ENCODE measurements at regions not wholly inside any gene's neighbourhood (a gene's known extent, or its start where the extent isn't known, plus 50 kb on each side); places are given as distances from the start of the nearest gene placed in this dataset.
"Not testable (repeated sequence)": the region's sequence is repeated elsewhere in the genome, so short reads cannot be mapped to it uniquely, and the experiment has no call there.

DNA sequence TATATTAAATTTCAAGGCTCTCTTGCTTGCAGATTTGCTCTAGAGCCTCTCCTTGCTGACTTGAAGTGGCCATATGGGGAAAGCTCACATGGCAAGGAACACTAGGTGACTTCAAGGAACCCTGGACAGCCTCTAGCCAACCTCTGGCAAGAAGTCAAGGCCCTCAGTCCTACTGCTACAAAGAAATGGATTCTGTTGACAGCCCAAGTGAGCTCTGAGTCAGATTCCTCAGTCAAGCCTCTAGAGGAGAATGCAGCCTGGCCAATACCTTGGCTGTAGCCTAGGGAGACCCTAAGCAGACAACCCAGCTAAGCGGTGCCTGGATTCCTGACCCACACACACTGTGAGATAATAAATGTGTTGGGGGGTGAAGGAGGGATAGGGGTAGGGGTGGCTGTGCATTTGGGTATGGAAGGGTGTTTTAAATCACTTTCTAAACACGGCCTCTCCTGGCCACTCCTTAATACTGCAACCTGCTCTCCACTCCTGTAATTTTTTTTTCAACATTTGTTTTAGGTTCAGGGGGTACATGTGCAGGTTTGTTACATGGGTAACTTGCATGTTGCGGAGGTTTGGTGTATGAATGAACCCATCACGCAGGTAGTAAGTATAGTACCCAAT, 125.3 kb upstream of the NBPF26 start:
- in situ Hi-C loops (cut with HindIII; ENCODE audit: low pct_unique_long_range_greater_than_20kb, low sequenced_read_pairs); DNase-seq (ENCODE audit: low read depth in 1 of 2, low spot score in 1 of 2): not testable (repeated sequence)

DNA sequence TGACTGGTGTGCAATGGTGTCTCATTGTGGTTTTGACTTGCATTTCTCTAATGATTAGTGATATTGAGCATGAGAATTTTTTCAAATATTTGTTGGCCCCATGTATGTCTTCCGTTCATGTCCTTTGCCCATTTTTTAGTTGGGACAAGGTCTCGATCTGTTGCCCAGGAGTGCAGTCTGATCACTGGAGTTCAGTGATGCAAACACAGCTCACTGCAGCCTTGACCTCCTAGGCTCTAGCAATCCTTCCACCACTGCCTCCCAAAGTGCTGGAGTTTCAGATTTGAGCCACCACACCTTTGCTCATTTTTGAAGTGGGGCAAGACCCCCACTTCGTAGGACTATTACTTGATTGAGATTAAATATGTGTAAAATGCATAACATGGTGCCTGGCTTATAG, 124.2 kb upstream of the NBPF26 start:
- in situ Hi-C loops (cut with HindIII; ENCODE audit: low pct_unique_long_range_greater_than_20kb, low sequenced_read_pairs); DNase-seq (ENCODE audit: low read depth in 1 of 2, low spot score in 1 of 2): not testable (repeated sequence)

DNA sequence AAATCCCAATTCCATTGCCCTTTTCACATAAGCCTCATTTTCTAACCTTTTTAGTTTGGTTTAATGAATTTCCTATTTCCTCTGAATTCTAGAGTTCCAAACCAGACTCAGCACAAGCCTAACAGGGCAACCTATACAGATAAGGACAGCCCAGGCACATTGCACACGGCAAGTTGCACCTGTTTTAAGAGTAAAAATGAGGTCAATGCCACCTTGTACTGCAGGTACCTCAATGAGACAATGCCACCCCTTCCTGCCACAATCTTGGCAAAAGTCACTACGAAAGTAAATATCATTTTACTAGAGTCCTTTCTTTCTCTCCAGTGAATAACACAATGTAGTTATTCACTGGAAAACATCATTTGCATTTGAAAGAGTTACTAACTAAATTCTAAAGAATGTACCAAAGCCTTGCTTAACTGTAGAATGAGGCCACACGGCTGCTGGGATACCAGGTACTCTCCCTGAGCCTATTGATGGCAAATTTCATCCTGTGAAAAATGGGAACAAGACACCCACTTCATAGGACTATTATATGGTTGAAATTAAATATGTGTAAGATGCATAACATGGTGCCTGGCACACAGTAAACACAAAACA, 123.2 kb upstream of the NBPF26 start:
- DNase-seq (ENCODE audit: low read depth in 1 of 2, low spot score in 1 of 2); in situ Hi-C loops (cut with HindIII; ENCODE audit: low pct_unique_long_range_greater_than_20kb, low sequenced_read_pairs): not testable (repeated sequence)

DNA sequence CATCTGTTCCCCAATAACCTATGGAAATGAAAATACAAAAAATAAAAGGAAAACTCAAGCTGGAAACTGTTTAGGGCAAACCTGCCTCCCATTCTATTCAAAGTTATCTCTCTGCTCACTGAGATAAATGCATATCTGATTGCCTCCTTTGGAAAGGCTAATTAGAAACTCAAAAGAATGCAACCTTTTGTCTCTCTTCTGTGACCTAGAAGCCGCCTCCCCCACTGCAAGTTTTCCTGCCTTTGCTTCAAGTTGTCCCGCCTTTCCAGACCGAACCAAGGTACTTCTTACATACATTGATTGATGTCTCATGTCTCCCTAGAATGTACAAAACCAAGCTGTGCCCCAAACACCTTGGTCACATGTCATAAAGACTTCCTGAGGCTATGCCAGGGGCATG, 115.9 kb upstream of the NBPF26 start:
- in situ Hi-C loops (cut with HindIII; ENCODE audit: low pct_unique_long_range_greater_than_20kb, low sequenced_read_pairs); DNase-seq (ENCODE audit: low read depth in 1 of 2, low spot score in 1 of 2): not testable (repeated sequence)

DNA sequence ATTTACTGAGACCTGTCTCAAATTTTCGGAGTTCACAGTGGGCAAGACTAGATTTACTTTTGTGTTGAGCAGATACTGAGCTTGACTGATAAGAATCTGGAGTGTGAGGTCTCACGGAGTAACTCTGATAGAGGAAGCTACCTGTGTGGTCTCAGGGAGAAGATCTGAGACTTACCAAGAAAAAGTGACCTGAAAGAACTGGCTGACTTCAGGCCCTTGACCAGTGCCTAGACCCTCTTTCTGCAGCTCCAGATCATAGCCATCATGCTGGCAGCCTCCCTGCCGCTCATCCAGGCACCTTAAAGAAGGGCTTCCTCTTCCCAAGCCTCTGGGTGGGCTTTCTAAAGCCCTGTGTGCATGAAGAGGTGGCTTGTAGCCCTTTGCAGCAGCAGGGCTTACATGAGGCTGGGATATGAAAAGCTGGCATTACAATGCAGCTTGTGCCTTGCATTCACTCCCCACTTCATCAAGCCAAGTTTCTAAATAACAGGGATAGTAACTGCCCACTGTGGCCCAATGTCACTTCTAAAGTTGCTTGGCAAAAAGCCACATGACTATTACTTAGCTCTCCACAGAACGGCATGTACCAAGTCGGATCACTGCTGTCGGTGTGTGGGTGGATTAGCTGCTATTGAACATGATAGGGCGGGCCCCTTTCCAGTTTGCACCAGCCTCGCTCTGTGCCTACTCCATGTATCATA, 115.3 kb upstream of the NBPF26 start:
- in situ Hi-C loops (cut with HindIII; ENCODE audit: low pct_unique_long_range_greater_than_20kb, low sequenced_read_pairs); DNase-seq (ENCODE audit: low read depth in 1 of 2, low spot score in 1 of 2): not testable (repeated sequence)

DNA sequence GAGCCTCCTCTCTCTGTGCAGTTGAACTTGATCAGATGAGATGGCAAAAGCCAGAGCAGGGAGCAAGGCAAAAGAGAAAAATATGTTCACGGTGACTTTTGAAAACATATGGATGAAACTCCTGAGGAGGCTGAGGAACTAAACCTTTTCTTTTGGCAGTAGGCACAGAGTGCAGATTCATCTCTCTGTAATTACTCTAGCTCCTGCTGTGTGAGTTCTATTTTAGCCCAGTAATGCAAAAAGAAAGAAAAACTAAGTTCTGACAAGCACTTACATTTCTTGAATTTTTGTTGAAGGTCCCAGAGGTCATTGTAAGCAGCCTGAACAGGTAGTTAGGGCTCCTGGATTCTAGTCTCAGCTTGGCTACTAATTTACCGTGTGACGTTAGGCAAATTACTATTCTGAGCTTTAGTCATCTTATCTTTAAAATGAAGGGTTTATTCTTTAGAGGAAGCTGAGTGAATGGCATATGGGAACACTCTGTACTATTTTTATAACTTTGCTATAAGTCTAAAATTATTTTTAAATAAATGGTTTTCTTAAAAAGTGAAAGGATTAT, 114.7 kb upstream of the NBPF26 start:
- in situ Hi-C loops (cut with HindIII; ENCODE audit: low pct_unique_long_range_greater_than_20kb, low sequenced_read_pairs); DNase-seq (ENCODE audit: low read depth in 1 of 2, low spot score in 1 of 2): not testable (repeated sequence)

DNA sequence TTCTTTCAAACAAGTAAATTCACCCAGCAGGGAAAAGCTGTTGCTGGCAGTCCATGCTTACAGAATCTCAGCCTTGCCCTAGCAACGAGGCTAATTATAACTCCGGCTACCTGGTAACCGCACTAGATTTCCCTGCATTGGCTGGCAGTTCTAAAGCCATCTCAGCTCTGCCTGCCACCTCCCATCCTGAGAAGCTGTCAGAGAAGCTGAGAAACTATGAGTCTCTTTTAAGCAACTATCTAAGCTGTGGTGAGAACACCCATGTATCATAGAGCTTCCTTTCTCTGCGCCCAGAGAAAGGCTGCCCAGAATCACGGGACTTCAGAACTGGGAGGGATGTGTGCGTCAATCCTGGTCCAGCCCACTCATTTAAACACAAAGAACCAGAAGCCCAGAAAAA, 113.9 kb upstream of the NBPF26 start:
- DNase-seq (ENCODE audit: low read depth in 1 of 2, low spot score in 1 of 2); in situ Hi-C loops (cut with HindIII; ENCODE audit: low pct_unique_long_range_greater_than_20kb, low sequenced_read_pairs): not testable (repeated sequence)

DNA sequence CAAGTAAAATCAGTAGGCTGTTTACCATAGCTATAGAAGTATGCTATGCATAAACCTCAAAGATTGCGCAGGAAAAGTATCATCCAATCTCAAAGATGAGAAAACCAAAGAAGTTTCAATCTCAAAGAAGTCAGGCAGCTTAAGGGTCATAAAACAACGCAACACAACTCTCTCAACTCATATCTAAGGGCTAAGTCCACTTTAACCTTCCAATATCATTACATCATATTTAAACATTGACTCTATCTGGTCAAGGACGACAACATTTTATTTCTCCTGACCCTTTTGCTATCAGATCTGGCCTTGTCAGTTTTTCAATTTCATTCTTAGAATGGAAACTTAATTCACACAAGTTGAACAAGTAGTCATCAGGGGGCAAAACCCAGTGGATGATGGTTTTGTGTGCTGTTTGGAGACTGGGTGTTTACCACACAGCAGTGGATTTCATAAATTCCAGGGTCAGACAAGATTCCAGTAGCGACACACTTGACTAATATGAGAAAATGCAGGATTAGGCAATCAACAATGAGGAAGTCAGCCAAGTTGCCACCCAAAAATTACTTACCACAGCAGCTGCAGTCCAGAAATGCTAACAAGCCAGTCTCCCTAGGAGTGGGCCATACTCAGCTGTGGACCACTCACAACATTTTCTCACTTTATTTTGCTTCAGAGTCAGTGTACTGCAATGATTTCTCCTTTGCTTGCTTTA, 108.7 kb upstream of the NBPF26 start:
- in situ Hi-C loops (cut with HindIII; ENCODE audit: low pct_unique_long_range_greater_than_20kb, low sequenced_read_pairs); DNase-seq (ENCODE audit: low read depth in 1 of 2, low spot score in 1 of 2): not testable (repeated sequence)

DNA sequence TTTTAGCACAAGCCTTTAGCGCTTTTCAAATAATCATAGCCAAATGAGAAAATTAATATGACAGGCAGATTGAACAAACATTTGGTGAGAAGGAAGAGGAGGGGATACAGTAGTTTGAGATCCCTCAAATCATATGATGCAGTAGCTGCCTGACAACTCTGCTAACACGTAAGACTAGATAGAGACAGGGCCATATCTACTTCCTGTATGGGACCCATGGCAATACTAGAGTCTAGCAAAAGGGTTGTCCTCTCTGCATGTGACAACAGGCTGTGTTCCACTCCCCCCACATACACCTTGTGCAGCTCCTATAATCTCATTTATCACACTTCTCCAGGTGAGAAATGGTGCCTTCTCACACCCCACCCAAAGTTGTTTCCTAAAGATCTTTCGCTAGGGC, 106.3 kb upstream of the NBPF26 start:
- in situ Hi-C loops (cut with HindIII; ENCODE audit: low pct_unique_long_range_greater_than_20kb, low sequenced_read_pairs); DNase-seq (ENCODE audit: low read depth in 1 of 2, low spot score in 1 of 2): not testable (repeated sequence)

DNA sequence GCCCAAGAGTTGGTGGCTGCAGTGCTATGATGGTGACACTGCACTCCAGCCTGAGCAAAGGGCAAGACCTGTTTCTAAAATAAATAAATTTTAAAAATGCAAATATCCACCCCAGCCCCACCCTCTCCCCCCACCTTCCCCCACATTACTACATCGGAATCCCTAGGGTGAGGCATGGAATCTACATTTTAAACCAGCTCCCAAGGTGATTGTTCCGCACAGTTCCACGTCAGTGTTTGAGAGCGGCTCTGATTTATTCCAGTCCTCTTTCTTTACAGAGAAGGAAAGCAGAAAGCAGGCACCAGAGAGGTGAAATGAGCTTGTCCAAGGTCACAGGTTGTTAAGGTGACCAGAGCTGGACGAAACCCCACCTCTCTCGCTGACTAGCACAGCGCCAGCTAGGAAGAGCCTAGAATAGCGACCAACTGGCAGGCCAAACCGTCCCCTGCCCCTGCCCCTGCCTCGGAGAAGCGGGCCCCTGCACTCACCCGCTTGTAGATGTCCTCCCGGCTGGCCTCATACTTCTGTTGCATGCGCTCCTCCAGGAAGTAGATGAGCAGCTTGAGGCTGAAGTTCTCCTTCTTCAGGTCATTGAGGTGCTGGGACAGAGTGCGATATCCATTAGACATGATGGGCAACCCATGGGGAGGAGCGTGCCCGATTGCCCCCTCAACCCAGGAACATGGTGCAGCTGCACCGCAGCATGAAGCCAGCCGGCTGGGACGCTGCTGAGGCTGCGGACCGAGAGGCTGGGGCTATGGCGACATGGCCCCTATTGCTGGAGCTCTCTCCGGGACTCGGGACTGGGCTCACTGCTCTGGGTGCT, 103.7 kb upstream of the NBPF26 start:
- DNase-seq (ENCODE audit: low read depth in 1 of 2, low spot score in 1 of 2); in situ Hi-C loops (cut with HindIII; ENCODE audit: low pct_unique_long_range_greater_than_20kb, low sequenced_read_pairs): not testable (repeated sequence)

DNA sequence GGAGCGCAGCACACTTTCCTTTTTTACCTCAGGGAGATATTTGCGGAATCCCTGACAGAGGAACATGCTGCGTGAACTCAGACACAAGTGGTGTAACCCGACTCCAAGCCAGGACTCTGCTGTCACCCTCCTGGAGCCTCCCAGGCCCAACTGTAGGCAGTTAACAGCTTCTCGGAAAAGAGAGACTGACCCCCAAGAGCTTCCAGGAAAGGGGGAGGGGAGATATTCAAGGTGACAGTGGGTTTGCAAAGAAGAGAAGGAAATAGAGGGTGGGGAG, 103.1 kb upstream of the NBPF26 start:
- in situ Hi-C loops (cut with HindIII; ENCODE audit: low pct_unique_long_range_greater_than_20kb, low sequenced_read_pairs); DNase-seq (ENCODE audit: low read depth in 1 of 2, low spot score in 1 of 2): not testable (repeated sequence)

DNA sequence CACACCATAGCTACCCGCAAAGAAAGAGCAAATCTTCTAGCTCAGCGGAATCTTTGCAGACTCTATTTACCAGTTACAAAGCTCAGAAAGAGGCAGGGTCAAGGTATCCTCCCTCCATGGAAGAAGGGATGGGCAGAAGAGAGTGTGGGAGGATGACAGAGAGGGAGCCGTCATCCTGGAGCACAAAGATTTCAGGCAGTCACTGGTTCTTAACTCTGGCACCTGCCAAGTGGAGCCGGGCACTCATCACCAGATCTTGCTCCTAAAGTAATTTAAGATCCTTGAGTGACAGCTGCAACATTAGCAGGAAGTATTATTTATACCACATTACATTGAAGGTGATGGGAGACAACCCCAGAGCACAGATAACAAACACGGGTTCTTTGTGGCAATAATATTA, 102.5 kb upstream of the NBPF26 start:
- in situ Hi-C loops (cut with HindIII; ENCODE audit: low pct_unique_long_range_greater_than_20kb, low sequenced_read_pairs); DNase-seq (ENCODE audit: low read depth in 1 of 2, low spot score in 1 of 2): not testable (repeated sequence)

DNA sequence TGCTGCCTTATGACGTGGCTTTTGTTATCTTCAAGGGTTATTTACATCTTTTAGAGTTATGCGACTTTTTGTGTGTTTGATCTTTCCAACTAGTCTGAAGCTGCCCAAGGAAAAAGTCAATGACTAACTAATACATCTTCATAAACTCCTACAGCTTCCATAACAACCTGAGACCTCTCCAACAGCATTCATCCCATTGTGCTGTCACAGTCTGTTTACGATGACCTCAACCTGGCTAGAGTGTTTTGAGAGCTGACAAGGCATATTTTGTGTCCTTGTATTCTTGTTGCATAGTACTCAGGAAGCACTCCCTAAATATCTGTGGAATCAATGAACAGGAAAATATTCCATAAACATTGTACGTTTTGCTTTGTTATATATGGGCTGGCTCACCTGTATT, 100.2 kb upstream of the NBPF26 start:
- in situ Hi-C loops (cut with HindIII; ENCODE audit: low pct_unique_long_range_greater_than_20kb, low sequenced_read_pairs); DNase-seq (ENCODE audit: low read depth in 1 of 2, low spot score in 1 of 2): not testable (repeated sequence)

DNA sequence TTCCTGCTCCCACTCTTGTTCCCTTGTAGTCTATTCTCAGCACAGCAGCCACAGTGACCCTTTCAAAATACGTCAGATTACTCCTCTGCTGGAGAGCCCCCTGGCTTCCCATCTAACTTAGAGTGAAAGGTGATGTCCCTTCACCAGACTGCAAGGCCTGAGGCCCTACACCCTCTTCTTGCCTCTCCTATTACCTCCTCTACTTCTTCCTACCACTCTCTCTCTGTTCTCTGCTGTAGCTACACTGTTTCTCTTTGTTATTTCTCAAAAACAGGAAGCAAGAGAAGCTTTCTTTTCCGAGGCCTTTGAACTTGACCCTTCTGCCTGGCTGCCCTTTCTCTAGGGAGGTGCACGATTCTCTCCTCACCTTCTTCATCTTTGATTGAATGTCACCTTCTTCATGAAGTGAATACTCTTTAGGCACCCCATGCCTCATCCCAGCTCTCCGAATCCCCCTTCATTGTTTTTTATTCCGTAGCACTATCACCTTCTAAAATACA, 99.1 kb upstream of the NBPF26 start:
- DNase-seq (ENCODE audit: low read depth in 1 of 2, low spot score in 1 of 2); in situ Hi-C loops (cut with HindIII; ENCODE audit: low pct_unique_long_range_greater_than_20kb, low sequenced_read_pairs): not testable (repeated sequence)

DNA sequence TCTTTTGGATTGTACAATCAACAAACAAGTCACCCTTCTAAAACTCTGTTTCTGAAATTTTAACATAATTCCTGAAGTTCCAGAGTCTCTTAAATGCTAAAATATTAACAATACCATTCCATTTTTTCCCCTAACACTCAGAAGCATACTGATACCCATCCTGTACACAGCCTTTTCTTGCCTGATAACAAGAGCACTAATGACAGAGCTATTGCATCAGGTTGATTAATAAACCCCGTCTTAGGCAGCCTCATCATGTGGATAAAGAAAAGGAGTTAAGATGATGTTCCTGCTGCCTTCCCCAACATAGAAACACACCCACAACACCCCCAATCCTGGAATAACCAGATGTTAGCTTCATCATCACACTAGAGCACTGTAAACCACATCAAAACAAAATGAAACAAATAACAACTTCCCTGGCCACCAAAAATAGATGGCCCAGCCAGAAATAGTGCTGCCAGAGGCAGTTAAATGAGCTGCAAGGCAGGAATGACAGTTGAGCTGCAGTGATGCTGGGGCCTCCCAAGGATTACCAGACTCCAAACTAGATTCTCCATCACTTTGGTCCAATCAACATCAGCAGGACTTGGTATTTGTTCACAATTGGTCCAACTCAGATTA, 93.8 kb upstream of the NBPF26 start:
- DNase-seq (ENCODE audit: low read depth in 1 of 2, low spot score in 1 of 2); in situ Hi-C loops (cut with HindIII; ENCODE audit: low pct_unique_long_range_greater_than_20kb, low sequenced_read_pairs): not testable (repeated sequence)

DNA sequence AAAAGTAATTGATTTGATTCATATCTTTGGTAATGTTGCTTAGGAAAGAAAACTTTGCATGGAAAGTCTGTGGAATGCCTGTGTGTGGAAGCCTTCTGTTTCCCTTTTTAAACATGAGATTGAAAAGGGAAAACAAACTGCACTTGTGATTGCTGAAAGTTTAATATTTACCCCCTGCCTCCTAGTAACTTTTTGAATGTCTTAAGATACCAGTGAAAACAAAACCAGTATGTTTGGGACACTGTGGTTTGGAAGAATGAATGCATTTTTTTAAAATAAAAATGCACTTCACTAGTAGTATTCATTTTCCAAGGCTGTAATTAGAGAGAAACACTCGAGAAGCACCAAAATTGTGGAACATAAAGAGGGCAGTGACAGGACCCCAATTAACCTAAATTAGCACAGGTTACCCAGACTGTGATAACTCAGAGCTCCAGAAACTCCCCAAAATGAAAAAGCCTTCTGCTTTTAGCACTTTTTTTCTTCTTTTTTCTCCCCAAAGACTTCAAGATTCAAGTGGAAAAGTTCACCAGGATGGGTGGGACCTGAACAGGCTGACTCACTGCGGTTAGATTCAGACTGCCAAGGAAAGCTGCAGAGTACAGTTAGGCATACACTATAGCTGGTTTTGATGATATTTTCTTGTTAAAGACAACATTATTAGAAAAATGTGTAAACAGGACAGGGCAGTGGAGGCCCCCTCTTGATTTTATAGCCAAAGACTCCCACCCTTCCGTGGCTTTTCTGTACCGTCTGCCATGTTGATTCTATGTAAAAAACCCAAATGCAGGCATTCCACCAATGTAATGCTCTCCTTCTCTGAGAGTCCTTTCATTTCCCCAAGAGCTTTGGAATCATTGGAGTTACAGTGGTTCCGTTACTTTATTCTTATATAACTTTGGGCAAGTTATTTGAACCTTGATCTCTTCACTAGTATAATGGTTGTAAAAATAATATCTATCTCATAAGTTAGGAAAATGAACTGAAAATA, 88.6 kb upstream of the NBPF26 start:
- DNase-seq (ENCODE audit: low read depth in 1 of 2, low spot score in 1 of 2); in situ Hi-C loops (cut with HindIII; ENCODE audit: low pct_unique_long_range_greater_than_20kb, low sequenced_read_pairs): not testable (repeated sequence)
